Ishikawa (cell line): ENCODE measurements at regions not wholly inside any gene's neighbourhood (a gene's known extent, or its start where the extent isn't known, plus 50 kb on each side); places are given as distances from the start of the nearest gene placed in this dataset.

Source experiments
- CEBPB ChIP-seq: IDR thresholded peaks from 2 replicates; pipeline ENCODE4 v1.6.1; 2012
- CREB1 ChIP-seq: IDR thresholded peaks from 2 replicates; pipeline ENCODE4 v1.6.1; 2012; ENCODE audit warnings: low read depth
- EGR1 ChIP-seq: IDR thresholded peaks from 2 replicates; pipeline ENCODE4 v1.6.1; 2012
- EP300 ChIP-seq: IDR thresholded peaks from 2 replicates; pipeline ENCODE4 v1.6.1; 2012; ENCODE audit warnings: borderline replicate concordance
- FOXM1 ChIP-seq: IDR thresholded peaks from 2 replicates; pipeline ENCODE4 v1.6.1; 2012; ENCODE audit warnings: low read depth, borderline replicate concordance
- MAX ChIP-seq: IDR thresholded peaks from 2 replicates; pipeline ENCODE4 v1.6.1; 2012
- TAF1 ChIP-seq: IDR thresholded peaks from 2 replicates; pipeline ENCODE4 v1.6.1; 2012; ENCODE audit warnings: low read depth, mild to moderate bottlenecking
- TEAD4 ChIP-seq: IDR thresholded peaks from 2 replicates; pipeline ENCODE4 v1.6.1; 2012
- USF1 ChIP-seq: IDR thresholded peaks from 2 replicates; pipeline ENCODE4 v1.6.1; 2012
- YY1 ChIP-seq: IDR thresholded peaks from 2 replicates; pipeline ENCODE4 v1.6.1; 2012; ENCODE audit warnings: low read depth
- ZBTB7A ChIP-seq: IDR thresholded peaks from 2 replicates; pipeline ENCODE4 v1.6.1; 2012; ENCODE audit warnings: low read depth

- no peak for TF ChIP-seq EP300
- no peak for TF ChIP-seq EGR1
- TF ChIP-seq YY1, result no peak
- TF ChIP-seq ZBTB7A, result no peak
- TF ChIP-seq FOXM1, result no peak
- TF ChIP-seq MAX, result no peak
- TF ChIP-seq CEBPB, result no peak
- no peak for TF ChIP-seq USF1
- TF ChIP-seq TAF1, result no peak
- TF ChIP-seq TEAD4, result no peak
- no peak for TF ChIP-seq CREB1
These were observed 218.7 kb upstream of the ARG1 start for GRCh38 chr6:131354356-131354755.
